Stimulated activated CD4-positive, alpha-beta T cell treated with anti-CD3 and anti-CD28 coated beads, Interleukin-1b, Interleukin-23, amount 100 ng/mL, for 1 hour (primary cell): ENCODE measurements at regions not wholly inside any gene's neighbourhood (a gene's known extent, or its start where the extent isn't known, plus 50 kb on each side); places are given as distances from the start of the nearest gene placed in this dataset.

Experiments used
- DNase-seq, 2 donors: peaks; one replicate each; pipeline ENCODE4 v3.0.0-alpha.2; 2020; ENCODE audit warnings: low read depth in 2 of 2

DNA sequence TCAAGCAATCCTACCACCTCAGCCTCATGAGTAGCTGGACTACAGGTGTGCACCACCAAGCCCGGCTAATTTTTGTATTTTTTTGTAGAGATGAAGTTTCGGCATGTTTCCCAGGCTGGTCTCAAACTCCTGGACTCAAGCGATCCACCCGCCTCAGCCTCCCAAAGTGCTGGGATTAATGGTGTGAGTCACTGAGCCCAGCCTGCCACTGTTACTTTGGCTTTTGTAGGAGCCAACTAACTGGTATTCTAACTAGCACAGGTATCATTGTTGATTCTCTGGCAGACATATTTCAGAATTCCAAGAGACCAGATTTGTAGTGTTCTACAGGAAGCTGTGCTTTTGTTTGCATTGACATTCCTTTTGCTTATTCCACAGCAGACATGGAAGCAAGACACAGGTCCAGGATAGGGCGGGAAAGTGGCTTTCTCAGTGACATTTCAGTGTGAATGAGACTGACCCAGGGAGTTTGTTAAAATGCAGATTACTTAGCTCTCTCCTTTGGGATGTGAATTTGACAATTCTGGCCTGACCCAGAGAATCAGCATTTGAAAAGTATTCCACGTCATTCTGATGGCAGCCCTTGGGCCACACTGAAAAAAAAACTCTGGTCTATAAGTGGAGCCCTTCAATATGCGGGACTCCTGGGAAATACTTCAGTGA is 52.2 kb upstream of the PAX6 start:
- DNase-seq = no peak

DNA sequence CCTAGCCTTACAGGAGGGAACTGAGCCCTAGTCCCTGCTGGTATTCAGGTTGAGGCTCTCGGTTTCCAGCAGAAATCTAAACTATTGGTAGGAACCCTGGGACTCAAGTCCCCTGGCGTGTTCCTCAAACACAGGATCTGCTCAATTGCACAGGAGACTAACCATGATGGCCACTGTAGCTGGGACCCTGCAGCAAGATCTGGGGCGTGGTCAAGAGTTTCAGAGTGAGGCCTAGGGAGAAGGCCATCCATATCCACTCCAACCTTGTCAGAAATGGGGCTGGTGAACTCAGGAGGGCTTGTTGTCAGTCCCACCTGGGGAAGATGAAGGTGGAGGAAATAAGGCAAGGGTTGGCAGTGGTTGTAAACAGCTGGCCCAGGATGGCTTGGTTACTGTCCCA is 49.9 kb upstream of the PAX6 start:
- DNase-seq = no peak
